Lung (tissue), 11 donors: ENCODE measurements at regions not wholly inside any gene's neighbourhood (a gene's known extent, or its start where the extent isn't known, plus 50 kb on each side); places are given as distances from the start of the nearest gene placed in this dataset.
"Not testable (repeated sequence)": the region's sequence is repeated elsewhere in the genome, so short reads cannot be mapped to it uniquely, and the experiment has no call there.

ENCODE experiments used
- ATAC-seq: fragments of 200-7000 bp; cut with Tn5 transposase; one replicate; pipeline ENCODE4 v1.9.1; 2020; ENCODE audit warnings: moderate number of reproducible peaks; ENCODE audit not compliant: insufficient read depth, low FRiP score
- DNase-seq, 3 donors: peaks; one replicate each; pipeline ENCODE4 v3.0.0-alpha.2; 2013 to 2017
- H3K27ac ChIP-seq, 2 donors: one replicate each; pipeline ENCODE4 v1.5.1; 2013; ENCODE audit warnings: mild to moderate bottlenecking in 2 of 2, moderate library complexity in 2 of 2, control low read depth in 1 of 2, inconsistent platforms in 1 of 2, low read depth in 1 of 2, low read length in 1 of 2
- H3K27me3 ChIP-seq, 3 donors: one replicate each; pipeline ENCODE4 v1.5.1; 2013; ENCODE audit warnings: low read length in 2 of 3; ENCODE audit not compliant: control insufficient read depth in 3 of 3, insufficient read depth in 3 of 3
- H3K36me3 ChIP-seq, 4 donors: one replicate each; pipeline ENCODE4 v1.5.1; 2013; ENCODE audit warnings: low read length in 4 of 4, mild to moderate bottlenecking in 1 of 4, moderate library complexity in 1 of 4; ENCODE audit not compliant: control insufficient read depth in 4 of 4, insufficient read depth in 4 of 4
- H3K4me1 ChIP-seq, 5 donors: one replicate each; pipeline ENCODE4 v1.5.1; 2013; ENCODE audit warnings: low read length in 5 of 5, mild to moderate bottlenecking in 2 of 5, moderate library complexity in 1 of 5; ENCODE audit not compliant: control insufficient read depth in 5 of 5, insufficient read depth in 5 of 5
- H3K4me3 ChIP-seq: one replicate; pipeline ENCODE4 v1.5.1; 2013; ENCODE audit warnings: mild to moderate bottlenecking, control low read depth, moderate library complexity
- H3K9ac ChIP-seq, 2 donors: one replicate each; pipeline ENCODE4 v1.5.1; 2013; ENCODE audit warnings: low read length in 2 of 2, control low read depth in 1 of 2; ENCODE audit not compliant: insufficient read depth in 1 of 2
- H3K9me3 ChIP-seq, 4 donors: one replicate each; pipeline ENCODE4 v1.5.1; 2013; ENCODE audit warnings: low read length in 3 of 4, mild to moderate bottlenecking in 1 of 4, moderate library complexity in 1 of 4; ENCODE audit not compliant: control insufficient read depth in 4 of 4, insufficient read depth in 3 of 4
- WGBS, 2 donors: extraction: QIAGEN DNeasy Blood & Tissue Kit; methylation state at CpG; one replicate each; pipeline ENCODE4 v1.1.7; 2013; 5-methylcytosine and 5-hydroxymethylcytosine counted together
- TF ChIP-seq, protein P1 (sequence below): IDR thresholded peaks from 2 replicates; pipeline ENCODE4 v1.5.1; 2012; ENCODE audit warnings: mild to moderate bottlenecking; ENCODE audit errors: control extremely low read depth, extremely low read depth
- donor health status: control.
- donor health status: control.
- donor health status: Bipolar disorder and iron deficiency.
- donor health status: healthy.
- donor health status: DM: yes; HTN: yes; CAD: no.

DNA sequence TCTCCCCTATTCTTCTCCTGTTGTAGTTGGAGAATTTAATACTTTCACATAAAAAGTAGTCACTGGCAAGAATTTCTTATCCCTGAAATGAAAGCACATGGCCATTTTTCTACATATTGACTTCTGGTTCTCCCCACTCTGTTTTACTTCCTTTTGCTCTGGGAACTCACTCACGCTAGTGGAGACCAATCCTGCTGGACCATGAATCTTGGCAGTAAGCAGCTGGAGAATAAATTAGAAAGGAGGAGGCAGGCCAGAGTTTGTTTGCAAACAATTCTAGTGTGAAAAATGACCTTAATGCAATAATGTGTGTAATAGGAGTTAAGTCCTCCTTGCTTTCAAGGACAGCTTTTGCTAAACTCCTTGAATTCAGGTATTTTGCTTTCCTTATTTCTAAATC, 412.3 kb upstream of the CHORDC1 start:
- no peak overlapping the region for H3K27ac ChIP-seq
- no peak overlapping the region for H3K4me3 ChIP-seq
- DNase-seq = peak in 2 of 3 donors; percentile 28 to 56
- no peaks in the 10 kb centered on the region for H3K27me3 ChIP-seq
- no peaks in the 10 kb centered on the region for H3K9me3 ChIP-seq
- 64 to 86% methylated on average over 1 of the region's 1 CpG for WGBS, 2 donors
- no peak for ATAC-seq
- H3K36me3 ChIP-seq = no peaks in the 10 kb centered on the region
- H3K4me1 ChIP-seq = peaks cover 0 to 19% (median 5%) of the 10 kb centered on the region in 5 donors
- no peak overlapping the region for H3K9ac ChIP-seq
- TF ChIP-seq, protein P1, sequence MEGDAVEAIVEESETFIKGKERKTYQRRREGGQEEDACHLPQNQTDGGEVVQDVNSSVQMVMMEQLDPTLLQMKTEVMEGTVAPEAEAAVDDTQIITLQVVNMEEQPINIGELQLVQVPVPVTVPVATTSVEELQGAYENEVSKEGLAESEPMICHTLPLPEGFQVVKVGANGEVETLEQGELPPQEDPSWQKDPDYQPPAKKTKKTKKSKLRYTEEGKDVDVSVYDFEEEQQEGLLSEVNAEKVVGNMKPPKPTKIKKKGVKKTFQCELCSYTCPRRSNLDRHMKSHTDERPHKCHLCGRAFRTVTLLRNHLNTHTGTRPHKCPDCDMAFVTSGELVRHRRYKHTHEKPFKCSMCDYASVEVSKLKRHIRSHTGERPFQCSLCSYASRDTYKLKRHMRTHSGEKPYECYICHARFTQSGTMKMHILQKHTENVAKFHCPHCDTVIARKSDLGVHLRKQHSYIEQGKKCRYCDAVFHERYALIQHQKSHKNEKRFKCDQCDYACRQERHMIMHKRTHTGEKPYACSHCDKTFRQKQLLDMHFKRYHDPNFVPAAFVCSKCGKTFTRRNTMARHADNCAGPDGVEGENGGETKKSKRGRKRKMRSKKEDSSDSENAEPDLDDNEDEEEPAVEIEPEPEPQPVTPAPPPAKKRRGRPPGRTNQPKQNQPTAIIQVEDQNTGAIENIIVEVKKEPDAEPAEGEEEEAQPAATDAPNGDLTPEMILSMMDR = no peak

DNA sequence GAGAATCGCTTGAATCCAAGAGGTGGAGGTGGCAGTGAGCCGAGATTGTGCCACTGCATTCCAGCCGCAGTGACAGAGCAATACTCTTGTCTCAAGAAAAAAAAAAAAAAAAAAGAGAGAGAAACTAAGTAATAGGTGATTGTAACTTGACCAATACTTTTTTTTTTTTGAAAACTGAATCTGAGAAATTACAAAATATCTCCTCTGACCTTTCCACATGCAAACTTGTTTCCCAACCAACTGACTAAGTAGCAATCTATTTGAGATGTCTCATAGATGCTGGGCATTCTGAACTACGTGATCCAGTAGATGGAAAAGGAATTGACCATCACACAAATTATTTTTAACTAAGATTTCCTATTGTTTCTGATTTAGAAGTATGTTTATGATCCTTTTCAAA, 407.3 kb upstream of the CHORDC1 start:
- TF ChIP-seq, protein P1 = no peak
- no peak overlapping the region for H3K9ac ChIP-seq
- no peak overlapping the region for H3K27ac ChIP-seq
- DNase-seq (no peak), ATAC-seq (no peak)
- no peaks in the 10 kb centered on the region for H3K36me3 ChIP-seq
- H3K9me3 ChIP-seq = no peaks in the 10 kb centered on the region
- WGBS, 2 donors = 92 to 95% methylated on average over 4 of the region's 4 CpGs
- H3K4me1 ChIP-seq = peaks cover 0 to under 1% (median 0%) of the 10 kb centered on the region in 5 donors
- H3K27me3 ChIP-seq = no peaks in the 10 kb centered on the region
- no peak overlapping the region for H3K4me3 ChIP-seq

DNA sequence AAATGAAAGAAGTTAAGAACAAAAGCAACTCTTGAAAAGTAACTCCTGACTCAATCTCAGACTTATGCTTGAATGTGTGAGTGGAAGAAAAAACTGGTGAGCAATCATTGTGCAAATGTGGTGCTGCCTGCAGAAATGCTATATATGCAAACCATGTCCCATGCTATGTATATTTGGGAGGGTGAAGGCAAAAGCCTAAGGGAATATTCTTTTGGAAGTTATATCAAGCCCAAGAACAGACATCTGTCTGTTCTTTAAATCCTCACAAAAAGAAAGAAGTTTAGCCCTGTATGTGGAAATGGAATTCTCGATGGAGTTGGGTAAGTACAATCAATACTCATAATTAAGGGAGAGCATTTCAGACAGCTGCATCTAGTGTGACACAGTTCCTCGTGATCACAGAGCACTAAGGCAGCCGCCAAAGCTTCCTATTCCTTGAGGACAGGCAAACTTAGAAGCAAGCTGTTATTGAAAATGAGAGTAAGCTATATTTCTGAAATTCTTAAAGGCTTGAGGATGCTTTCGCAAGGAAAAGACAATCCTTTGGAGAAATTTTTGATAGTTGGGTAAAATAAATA, 406.5 kb upstream of the CHORDC1 start:
- no peak for ATAC-seq
- WGBS, 2 donors = 85 to 88% methylated on average over 4 of the region's 4 CpGs
- TF ChIP-seq, protein P1 = no peak

DNA sequence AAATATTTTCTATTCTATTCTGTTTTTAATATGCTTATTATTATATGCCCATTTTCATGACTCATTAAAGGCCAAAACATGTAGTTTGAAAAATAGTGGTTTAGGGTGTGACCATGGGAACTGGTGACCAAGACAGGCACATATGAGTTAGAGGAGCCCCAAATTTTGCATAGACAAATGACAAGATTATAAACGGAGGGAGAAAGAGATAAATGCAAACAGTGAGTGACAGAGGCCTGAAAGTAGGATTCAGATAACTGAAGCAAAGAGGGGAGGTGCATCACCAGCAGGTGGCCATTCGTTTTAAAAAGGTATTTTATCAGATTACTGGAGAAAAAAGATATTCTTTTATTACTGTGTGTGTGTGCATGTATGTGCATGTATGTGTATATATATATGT, 391.5 kb upstream of the CHORDC1 start:
- no peaks in the 10 kb centered on the region for H3K9me3 ChIP-seq
- no peaks in the 10 kb centered on the region for H3K4me1 ChIP-seq
- DNase-seq (no peak), ATAC-seq (no peak)
- TF ChIP-seq, protein P1 = no peak
- H3K27me3 ChIP-seq = no peaks in the 10 kb centered on the region
- no peak overlapping the region for H3K9ac ChIP-seq
- H3K27ac ChIP-seq = no peak overlapping the region
- no peaks in the 10 kb centered on the region for H3K36me3 ChIP-seq
- WGBS, 2 donors = 72 to 81% methylated on average over 2 of the region's 2 CpGs
- no peak overlapping the region for H3K4me3 ChIP-seq

More for the DNA sequence above, 406.5 kb upstream of the CHORDC1 start:
- Histone ChIP-seq H3K27me3 (no peaks in the 10 kb centered on the region), H3K4me3 (no peak overlapping the region), H3K36me3 (no peaks in the 10 kb centered on the region), H3K27ac (no peak overlapping the region), H3K9me3 (no peaks in the 10 kb centered on the region), H3K4me1 (no peaks in the 10 kb centered on the region), H3K9ac (no peak overlapping the region)
- DNase-seq = peak in 2 of 3 donors; percentile 4 to 8

DNA sequence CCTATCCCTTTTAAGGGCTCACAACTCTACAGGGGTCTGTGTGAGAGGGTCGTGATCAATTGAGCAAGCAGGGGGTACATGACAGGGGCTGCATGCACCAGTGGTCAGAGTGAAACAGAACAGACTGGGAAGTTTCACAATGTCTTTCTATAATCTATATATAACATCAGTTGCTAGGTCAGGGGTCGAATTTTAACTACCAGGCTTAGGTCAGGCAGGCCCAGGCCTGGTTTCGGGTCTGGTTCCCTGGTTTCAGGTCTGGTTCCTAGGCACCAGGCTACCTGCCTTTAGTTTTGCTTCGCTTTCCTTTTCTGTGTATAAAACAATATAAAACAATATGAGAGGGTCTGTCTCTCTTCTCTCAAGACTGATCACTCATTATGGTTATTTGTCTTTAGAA, 390.2 kb upstream of the CHORDC1 start:
- H3K36me3 ChIP-seq, H3K27me3 ChIP-seq, H3K4me1 ChIP-seq, H3K9me3 ChIP-seq, H3K27ac ChIP-seq, DNase-seq, H3K4me3 ChIP-seq, H3K9ac ChIP-seq, ATAC-seq: not testable (repeated sequence)
- 81 to 87% methylated on average over 4 of the region's 4 CpGs for whole genome bisulfite sequencing, 2 donors
